ENCODE measurements at regions not wholly inside any gene's neighbourhood (a gene's known extent, or its start where the extent isn't known, plus 50 kb on each side); places are given as distances from the start of the nearest gene placed in this dataset.

DNA sequence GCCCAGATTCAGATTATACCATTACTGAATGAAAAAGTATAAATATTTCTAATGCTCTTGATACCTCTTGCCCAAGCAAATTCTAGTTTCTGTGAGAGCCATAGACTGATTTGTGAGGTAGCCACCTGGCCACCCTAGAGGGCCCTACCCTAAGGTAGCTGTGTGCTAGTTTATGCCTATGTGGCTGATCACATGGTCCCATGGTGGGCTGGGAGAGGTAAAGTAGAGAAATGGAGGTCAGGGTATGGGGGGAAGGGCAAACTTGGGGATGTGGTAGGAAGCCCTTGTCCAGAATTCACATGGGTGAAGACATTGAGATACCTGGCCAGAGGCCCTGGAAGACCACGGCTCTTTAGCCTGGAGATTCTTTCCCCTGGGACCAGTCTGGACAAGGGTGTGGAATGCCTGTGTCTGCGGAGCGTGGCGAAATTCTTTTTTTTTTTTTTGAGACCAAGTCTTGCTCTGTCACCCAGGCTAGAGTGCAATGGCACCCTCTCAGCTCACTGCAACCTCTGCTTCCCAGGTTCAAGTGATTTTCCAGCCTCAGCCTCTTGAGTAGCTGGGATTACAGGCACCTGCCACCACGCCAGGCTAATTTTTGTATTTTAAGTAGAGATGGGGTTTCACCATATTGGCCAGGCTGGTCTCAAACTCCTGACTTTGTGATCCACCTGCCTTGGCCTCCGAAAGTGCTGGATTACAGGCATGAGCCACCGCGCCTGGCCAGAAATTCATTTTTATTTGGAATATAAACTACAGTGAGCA is 639.4 kb downstream of the ACTR3B start:
- TF ChIP-seq, protein P1, sequence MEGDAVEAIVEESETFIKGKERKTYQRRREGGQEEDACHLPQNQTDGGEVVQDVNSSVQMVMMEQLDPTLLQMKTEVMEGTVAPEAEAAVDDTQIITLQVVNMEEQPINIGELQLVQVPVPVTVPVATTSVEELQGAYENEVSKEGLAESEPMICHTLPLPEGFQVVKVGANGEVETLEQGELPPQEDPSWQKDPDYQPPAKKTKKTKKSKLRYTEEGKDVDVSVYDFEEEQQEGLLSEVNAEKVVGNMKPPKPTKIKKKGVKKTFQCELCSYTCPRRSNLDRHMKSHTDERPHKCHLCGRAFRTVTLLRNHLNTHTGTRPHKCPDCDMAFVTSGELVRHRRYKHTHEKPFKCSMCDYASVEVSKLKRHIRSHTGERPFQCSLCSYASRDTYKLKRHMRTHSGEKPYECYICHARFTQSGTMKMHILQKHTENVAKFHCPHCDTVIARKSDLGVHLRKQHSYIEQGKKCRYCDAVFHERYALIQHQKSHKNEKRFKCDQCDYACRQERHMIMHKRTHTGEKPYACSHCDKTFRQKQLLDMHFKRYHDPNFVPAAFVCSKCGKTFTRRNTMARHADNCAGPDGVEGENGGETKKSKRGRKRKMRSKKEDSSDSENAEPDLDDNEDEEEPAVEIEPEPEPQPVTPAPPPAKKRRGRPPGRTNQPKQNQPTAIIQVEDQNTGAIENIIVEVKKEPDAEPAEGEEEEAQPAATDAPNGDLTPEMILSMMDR (IDR thresholded peaks at IDR 0.05; ENCODE audit: low read depth, low read length): no peak
- no peak for TF ChIP-seq EZH2phosphoT487 (IDR thresholded peaks at IDR 0.05; ENCODE audit: low read depth)
